Hepatocyte (in vitro differentiated cells): ENCODE measurements at regions not wholly inside any gene's neighbourhood (a gene's known extent, or its start where the extent isn't known, plus 50 kb on each side); places are given as distances from the start of the nearest gene placed in this dataset.

Source experiments
- EZH2 ChIP-seq: fragments of 200-600 bp; sonication (generic); IDR thresholded peaks from 2 replicates; pipeline ENCODE4 v1.6.1; 2016; ENCODE audit warnings: antibody characterized with exemption, mild to moderate bottlenecking, borderline replicate concordance
- EZH2phosphoT487 ChIP-seq: fragments of 200-600 bp; sonication (generic); IDR thresholded peaks from one replicate; pipeline ENCODE4 v1.6.1; 2018; ENCODE audit warnings: antibody characterized with exemption, mild to moderate bottlenecking, low read depth, moderate library complexity; ENCODE audit not compliant: unreplicated experiment, severe bottlenecking
- TF ChIP-seq, protein P1 (sequence below): fragments of 200-600 bp; sonication (generic); IDR thresholded peaks from 2 replicates; pipeline ENCODE4 v1.5.1; 2016; ENCODE audit warnings: antibody characterized with exemption, mild to moderate bottlenecking; ENCODE audit not compliant: poor library complexity

DNA sequence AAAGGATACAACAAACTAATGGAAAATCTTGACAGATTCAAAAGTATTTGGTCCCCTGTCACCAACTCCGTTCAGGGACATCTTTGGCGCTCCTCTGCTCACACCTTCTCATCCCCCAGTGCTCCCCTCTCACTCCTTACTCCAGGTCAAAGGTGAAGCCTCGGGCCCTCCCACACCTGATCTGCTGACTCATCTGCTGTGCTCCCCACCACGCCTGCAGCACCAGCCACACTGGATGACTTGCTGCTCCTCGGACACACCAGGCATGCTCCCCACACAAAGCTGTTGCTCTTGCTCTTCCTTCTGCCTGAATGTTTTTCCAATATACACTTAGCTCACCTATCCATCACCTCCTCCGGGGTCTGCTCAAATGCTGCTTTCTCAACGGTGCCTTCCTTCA is 123.4 kb downstream of the ESM1 start:
- TF ChIP-seq, protein P1, sequence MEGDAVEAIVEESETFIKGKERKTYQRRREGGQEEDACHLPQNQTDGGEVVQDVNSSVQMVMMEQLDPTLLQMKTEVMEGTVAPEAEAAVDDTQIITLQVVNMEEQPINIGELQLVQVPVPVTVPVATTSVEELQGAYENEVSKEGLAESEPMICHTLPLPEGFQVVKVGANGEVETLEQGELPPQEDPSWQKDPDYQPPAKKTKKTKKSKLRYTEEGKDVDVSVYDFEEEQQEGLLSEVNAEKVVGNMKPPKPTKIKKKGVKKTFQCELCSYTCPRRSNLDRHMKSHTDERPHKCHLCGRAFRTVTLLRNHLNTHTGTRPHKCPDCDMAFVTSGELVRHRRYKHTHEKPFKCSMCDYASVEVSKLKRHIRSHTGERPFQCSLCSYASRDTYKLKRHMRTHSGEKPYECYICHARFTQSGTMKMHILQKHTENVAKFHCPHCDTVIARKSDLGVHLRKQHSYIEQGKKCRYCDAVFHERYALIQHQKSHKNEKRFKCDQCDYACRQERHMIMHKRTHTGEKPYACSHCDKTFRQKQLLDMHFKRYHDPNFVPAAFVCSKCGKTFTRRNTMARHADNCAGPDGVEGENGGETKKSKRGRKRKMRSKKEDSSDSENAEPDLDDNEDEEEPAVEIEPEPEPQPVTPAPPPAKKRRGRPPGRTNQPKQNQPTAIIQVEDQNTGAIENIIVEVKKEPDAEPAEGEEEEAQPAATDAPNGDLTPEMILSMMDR = no peak
- TF ChIP-seq EZH2phosphoT487 (no peak), EZH2 (no peak)
